SK-N-MC (cell line): ENCODE measurements at regions not wholly inside any gene's neighbourhood (a gene's known extent, or its start where the extent isn't known, plus 50 kb on each side); places are given as distances from the start of the nearest gene placed in this dataset.

Source experiments
- EZH2 ChIP-seq: fragments of 200-600 bp; sonication (generic); IDR thresholded peaks from one replicate; pipeline ENCODE4 v1.6.1; 2017; ENCODE audit warnings: antibody characterized with exemption
- POLR2AphosphoS5 ChIP-seq: IDR thresholded peaks from 2 replicates; pipeline ENCODE4 v1.6.1; 2012; ENCODE audit warnings: mild to moderate bottlenecking, low read depth, low read length, borderline replicate concordance

DNA sequence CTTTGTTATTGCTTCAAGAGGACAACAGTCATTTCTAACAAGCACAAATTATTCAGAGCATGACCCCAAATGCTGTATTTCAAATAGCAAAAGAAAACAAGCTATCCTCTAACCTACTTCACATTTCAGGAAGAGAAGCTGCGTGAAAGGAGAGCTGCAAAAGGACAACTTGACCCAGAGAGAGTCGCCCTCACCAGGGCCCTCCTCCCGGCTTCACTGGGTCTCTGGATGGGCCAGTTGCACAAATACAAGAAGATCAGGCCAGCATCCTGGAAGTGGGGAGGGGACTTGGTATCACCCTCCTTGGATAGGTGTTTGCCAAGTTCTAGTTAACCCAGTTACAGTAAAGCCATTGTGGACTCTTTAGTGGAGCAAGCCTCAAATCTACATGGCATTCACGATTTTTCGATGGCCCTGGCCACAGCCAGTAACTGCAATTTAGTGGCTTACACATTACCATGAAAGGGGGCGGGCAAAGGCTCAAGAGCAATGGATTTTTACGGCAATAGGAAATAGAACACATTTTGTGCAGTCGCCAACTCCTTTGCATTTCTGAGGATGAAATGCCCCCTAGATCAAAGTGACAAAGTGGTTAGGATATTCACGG is 166.9 kb upstream of the DIO2 start:
- TF ChIP-seq POLR2AphosphoS5 (no peak), EZH2 (no peak)
